ENCODE measurements at regions not wholly inside any gene's neighbourhood (a gene's known extent, or its start where the extent isn't known, plus 50 kb on each side); places are given as distances from the start of the nearest gene placed in this dataset.

DNA sequence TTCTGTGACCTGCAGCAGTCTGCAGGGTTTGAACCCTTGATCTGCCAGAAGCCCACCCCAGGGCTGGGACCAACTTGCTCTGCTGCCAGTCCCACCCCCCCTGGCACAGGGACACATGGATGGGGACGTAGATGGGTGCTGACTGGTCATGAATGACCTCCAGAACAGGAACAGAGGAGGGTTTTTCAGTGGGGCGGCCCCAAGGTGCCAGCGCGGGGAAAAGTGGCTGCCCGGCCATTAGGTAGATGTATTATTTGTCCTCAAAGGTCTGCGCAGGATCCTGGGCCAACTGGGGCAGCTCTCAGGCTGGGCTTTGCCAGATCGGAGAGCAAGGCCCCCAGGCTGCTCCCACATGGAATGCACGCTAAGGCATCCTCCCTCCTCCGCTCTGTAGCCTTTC is 265.2 kb upstream of the TNRC6C start:
- no peak for TF ChIP-seq CTCF (IDR thresholded peaks at IDR 0.05; ENCODE audit: low read depth, low read length)
- TF ChIP-seq EZH2phosphoT487 (IDR thresholded peaks at IDR 0.05; ENCODE audit: low read depth), result no peak

All from OCI-LY3 (cell line).